GM12892 (cell line): ENCODE measurements at regions not wholly inside any gene's neighbourhood (a gene's known extent, or its start where the extent isn't known, plus 50 kb on each side); places are given as distances from the start of the nearest gene placed in this dataset.

Source experiments
- POLR2AphosphoS5 ChIP-seq: IDR thresholded peaks from 2 replicates; pipeline ENCODE4 v1.6.1; 2011; ENCODE audit warnings: low read depth, low read length, control low read depth
- TAF1 ChIP-seq: IDR thresholded peaks from 2 replicates; pipeline ENCODE4 v1.6.1; 2011; ENCODE audit warnings: low read depth, mild to moderate bottlenecking, control low read depth, low read length, borderline replicate concordance

DNA sequence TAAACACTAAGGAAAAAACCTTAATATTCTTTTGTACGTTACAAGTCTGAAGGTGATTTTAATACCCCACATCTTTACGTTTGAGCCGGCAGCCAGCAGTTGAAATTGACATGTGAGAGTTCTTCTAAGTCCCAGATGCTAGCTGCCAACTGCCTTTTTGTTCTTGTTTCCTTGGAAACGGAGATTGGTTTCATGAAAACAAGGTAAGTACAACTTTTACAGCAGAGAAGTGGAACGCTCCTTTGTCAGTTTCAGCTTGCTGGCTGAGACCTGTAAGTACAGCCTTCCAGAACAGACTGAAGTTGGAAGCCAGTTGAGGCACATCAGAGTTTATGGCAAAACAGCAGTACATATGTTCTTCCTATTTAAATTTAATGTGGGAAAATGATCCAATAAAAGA, 1018.4 kb upstream of the ARRDC3 start:
- TF ChIP-seq TAF1: no peak
- TF ChIP-seq POLR2AphosphoS5: no peak
